ENCODE measurements at regions not wholly inside any gene's neighbourhood (a gene's known extent, or its start where the extent isn't known, plus 50 kb on each side); places are given as distances from the start of the nearest gene placed in this dataset.

GRCh38 chr13:64202517-64202916, 2786.9 kb upstream of the PCDH20 start:
- H3K27ac ChIP-seq: no peak overlapping the region

GRCh38 chr13:64197232-64197631, 2781.6 kb upstream of the PCDH20 start:
- H3K27ac ChIP-seq: no peak overlapping the region
- TF ChIP-seq ZFX (IDR thresholded peaks at IDR 0.05; ENCODE audit: borderline replicate concordance): no peak
- TF ChIP-seq CTCF (IDR thresholded peaks at IDR 0.05): no peak

More at GRCh38 chr13:64202517-64202916, 2786.9 kb upstream of the PCDH20 start:
- TF ChIP-seq CTCF (IDR thresholded peaks at IDR 0.05) (no peak), ZFX (IDR thresholded peaks at IDR 0.05; ENCODE audit: borderline replicate concordance) (no peak)

- TF ChIP-seq CTCF (IDR thresholded peaks at IDR 0.05): no peak
- no peak for TF ChIP-seq ZFX (IDR thresholded peaks at IDR 0.05; ENCODE audit: borderline replicate concordance)
- H3K27ac ChIP-seq: no peak overlapping the region
Observed at GRCh38 chr13:64186503-64187250, 2771.0 kb upstream of the PCDH20 start.

- H3K27ac ChIP-seq: no peak overlapping the region
- TF ChIP-seq CTCF (IDR thresholded peaks at IDR 0.05) (no peak), ZFX (IDR thresholded peaks at IDR 0.05; ENCODE audit: borderline replicate concordance) (no peak)
Observed at GRCh38 chr13:64186071-64186470, 2770.4 kb upstream of the PCDH20 start.

GRCh38 chr13:64180756-64181155, 2765.1 kb upstream of the PCDH20 start:
- no peak overlapping the region for H3K27ac ChIP-seq
- no peak for TF ChIP-seq ZFX (IDR thresholded peaks at IDR 0.05; ENCODE audit: borderline replicate concordance)

- no peak overlapping the region for H3K27ac ChIP-seq
- TF ChIP-seq ZFX (IDR thresholded peaks at IDR 0.05; ENCODE audit: borderline replicate concordance) (no peak), CTCF (IDR thresholded peaks at IDR 0.05) (no peak)
Observed at GRCh38 chr13:64165826-64166225, 2750.2 kb upstream of the PCDH20 start.

- no peak for TF ChIP-seq CTCF (IDR thresholded peaks at IDR 0.05)
- H3K27ac ChIP-seq: no peak overlapping the region
Observed at GRCh38 chr13:64164435-64164834, 2748.8 kb upstream of the PCDH20 start.

GRCh38 chr13:64160479-64160878, 2744.8 kb upstream of the PCDH20 start:
- TF ChIP-seq CTCF (IDR thresholded peaks at IDR 0.05) (no peak), ZFX (IDR thresholded peaks at IDR 0.05; ENCODE audit: borderline replicate concordance) (no peak)

More at GRCh38 chr13:64160479-64160878, 2744.8 kb upstream of the PCDH20 start:
- no peak overlapping the region for H3K27ac ChIP-seq

Data from 22Rv1 (cell line).